Naive thymus-derived CD8-positive, alpha-beta T cell (primary cell): ENCODE measurements at regions not wholly inside any gene's neighbourhood (a gene's known extent, or its start where the extent isn't known, plus 50 kb on each side); places are given as distances from the start of the nearest gene placed in this dataset.
"Not testable (repeated sequence)": the region's sequence is repeated elsewhere in the genome, so short reads cannot be mapped to it uniquely, and the experiment has no call there.

Source experiments
- ATAC-seq, 2 donors: fragments of 150-1000 bp; cut with Tn5 transposase in 1 of 2; sonication (Bioruptor Pico), chemical (Tn5 transposase) in 1 of 2; 1 replicate in 1 of 2; 2 replicates in 1 of 2; pipeline ENCODE4 v1.10.0; 2021; ENCODE audit warnings: mild to moderate bottlenecking in 2 of 2, moderate library complexity in 2 of 2
- POLR2A ChIA-PET: fragments of 350-600 bp; sonication (Branson Sonifier 250); formaldehyde crosslinking; loops from one replicate; lab custom pipeline; 2021; ENCODE audit warnings: antibody characterized with exemption; lab: Charles Lee
- DNase-seq, 10 donors: peaks; one replicate each; pipeline versions ENCODE4 v3.0.0 to v3.0.0-alpha.2; 2020 to 2022
- H3K27ac Mint-ChIP-seq, 10 donors: one replicate each; pipeline ENCODE4 v1.8.0; 2020 to 2022; ENCODE audit warnings: mild to moderate bottlenecking in 10 of 10, mixed read lengths in 10 of 10, moderate library complexity in 4 of 10, inconsistent platforms in 1 of 10
- H3K27me3 Mint-ChIP-seq, 5 donors: one replicate each; pipeline ENCODE4 v1.8.0; 2021 to 2022; ENCODE audit warnings: mixed read lengths in 5 of 5
- H3K36me3 Mint-ChIP-seq, 3 donors: one replicate each; pipeline ENCODE4 v1.8.0; 2020 to 2022; ENCODE audit warnings: mixed read lengths in 3 of 3, mild to moderate bottlenecking in 2 of 3, inconsistent platforms in 1 of 3
- H3K4me1 Mint-ChIP-seq, 4 donors: one replicate each; pipeline ENCODE4 v1.8.0; 2021 to 2022; ENCODE audit warnings: mixed read lengths in 4 of 4
- H3K4me3 Mint-ChIP-seq, 10 donors: one replicate each; pipeline ENCODE4 v1.8.0; 2020 to 2022; ENCODE audit warnings: mild to moderate bottlenecking in 10 of 10, mixed read lengths in 10 of 10, moderate library complexity in 6 of 10, inconsistent platforms in 1 of 10
- H3K9me3 Mint-ChIP-seq, 9 donors: one replicate each; pipeline ENCODE4 v1.8.0; 2020 to 2022; ENCODE audit warnings: mixed read lengths in 9 of 9, mild to moderate bottlenecking in 3 of 9, inconsistent platforms in 1 of 9, moderate library complexity in 1 of 9

GRCh38 chr14:28361486-28361885 lies 405.1 kb upstream of the FOXG1 start:
- no peaks in the 10 kb centered on the region for H3K4me1 Mint-ChIP-seq
- peaks cover 3 to 53% (median 21%) of the 10 kb centered on the region in 9 donors for H3K9me3 Mint-ChIP-seq
- no peak for DNase-seq
- H3K36me3 Mint-ChIP-seq, result peaks cover 0 to 7% (median 0%) of the 10 kb centered on the region in 3 donors
- no peak for ATAC-seq
- POLR2A ChIA-PET, result no interaction called here
- no peak overlapping the region for H3K4me3 Mint-ChIP-seq
- no peaks in the 10 kb centered on the region for H3K27me3 Mint-ChIP-seq
- H3K27ac Mint-ChIP-seq, result no peak overlapping the region

GRCh38 chr14:28365510-28365909 lies 401.1 kb upstream of the FOXG1 start:
- H3K4me3 Mint-ChIP-seq, result no peak overlapping the region
- H3K27ac Mint-ChIP-seq, result no peak overlapping the region
- ATAC-seq (no peak), DNase-seq (no peak)
- H3K9me3 Mint-ChIP-seq, result peaks cover 6 to 43% (median 18%) of the 10 kb centered on the region in 9 donors
- H3K36me3 Mint-ChIP-seq, result peaks cover 0 to 7% (median 0%) of the 10 kb centered on the region in 3 donors
- POLR2A ChIA-PET, result no interaction called here
- H3K27me3 Mint-ChIP-seq, result no peaks in the 10 kb centered on the region
- H3K4me1 Mint-ChIP-seq, result no peaks in the 10 kb centered on the region

- Mint-ChIP-seq H3K27me3 (no peaks in the 10 kb centered on the region), H3K36me3 (no peaks in the 10 kb centered on the region), H3K9me3 (peaks cover 0 to 17% (median 14%) of the 10 kb centered on the region in 9 donors), H3K27ac (no peak overlapping the region), H3K4me1 (no peaks in the 10 kb centered on the region), H3K4me3 (no peak overlapping the region)
- ATAC-seq (no peak), DNase-seq (no peak)
- POLR2A ChIA-PET, result no interaction called here
These were observed 392.9 kb upstream of the FOXG1 start for GRCh38 chr14:28373721-28374120.

GRCh38 chr14:28375295-28375694 lies 391.3 kb upstream of the FOXG1 start:
- H3K27ac Mint-ChIP-seq, result no peak overlapping the region
- no peak for DNase-seq
- POLR2A ChIA-PET, result no interaction called here
- no peak overlapping the region for H3K4me3 Mint-ChIP-seq
- H3K4me1 Mint-ChIP-seq, result no peaks in the 10 kb centered on the region
- ATAC-seq, result no peak
- peaks cover 0 to 21% (median 12%) of the 10 kb centered on the region in 9 donors for H3K9me3 Mint-ChIP-seq
- H3K27me3 Mint-ChIP-seq, result no peaks in the 10 kb centered on the region
- H3K36me3 Mint-ChIP-seq, result no peaks in the 10 kb centered on the region

- H3K27me3 Mint-ChIP-seq, result no peaks in the 10 kb centered on the region
- H3K9me3 Mint-ChIP-seq, result peaks cover 0 to 46% (median 9%) of the 10 kb centered on the region in 9 donors
These were observed 384.9 kb upstream of the FOXG1 start for GRCh38 chr14:28381656-28382055.

GRCh38 chr14:28382444-28383190 lies 384.0 kb upstream of the FOXG1 start:
- Mint-ChIP-seq H3K4me1 (no peaks in the 10 kb centered on the region), H3K9me3 (peaks cover 0 to 55% (median 9%) of the 10 kb centered on the region in 9 donors), H3K27ac (no peak overlapping the region)

More at GRCh38 chr14:28381656-28382055, 384.9 kb upstream of the FOXG1 start:
- DNase-seq (no peak), ATAC-seq (no peak)
- H3K4me3 Mint-ChIP-seq, result no peak overlapping the region
- no peak overlapping the region for H3K27ac Mint-ChIP-seq
- H3K4me1 Mint-ChIP-seq, result no peaks in the 10 kb centered on the region
- no peaks in the 10 kb centered on the region for H3K36me3 Mint-ChIP-seq
- POLR2A ChIA-PET, result no interaction called here

GRCh38 chr14:28398506-28398905 lies 368.1 kb upstream of the FOXG1 start:
- H3K4me3 Mint-ChIP-seq, result no peak overlapping the region
- DNase-seq, result no peak
- no peaks in the 10 kb centered on the region for H3K4me1 Mint-ChIP-seq
- H3K27ac Mint-ChIP-seq, result no peak overlapping the region
- H3K36me3 Mint-ChIP-seq, result no peaks in the 10 kb centered on the region
- peaks cover 0 to 35% (median 12%) of the 10 kb centered on the region in 9 donors for H3K9me3 Mint-ChIP-seq
- no peaks in the 10 kb centered on the region for H3K27me3 Mint-ChIP-seq
- ATAC-seq, result no peak
- POLR2A ChIA-PET, result no interaction called here

More at GRCh38 chr14:28382444-28383190, 384.0 kb upstream of the FOXG1 start:
- Mint-ChIP-seq H3K36me3 (no peaks in the 10 kb centered on the region), H3K27me3 (no peaks in the 10 kb centered on the region), H3K4me3 (no peak overlapping the region)
- DNase-seq, result no peak
- POLR2A ChIA-PET, result no interaction called here
- ATAC-seq, result no peak

GRCh38 chr14:28401705-28402104 lies 364.9 kb upstream of the FOXG1 start:
- DNase-seq, H3K4me1 Mint-ChIP-seq, H3K4me3 Mint-ChIP-seq, H3K27me3 Mint-ChIP-seq, ATAC-seq, H3K27ac Mint-ChIP-seq, POLR2A ChIA-PET, H3K36me3 Mint-ChIP-seq: not testable (repeated sequence)
- H3K9me3 Mint-ChIP-seq, result peaks cover 0 to 19% (median 11%) of the 10 kb centered on the region in 9 donors

GRCh38 chr14:28406196-28406595 lies 360.4 kb upstream of the FOXG1 start:
- POLR2A ChIA-PET, result no interaction called here
- H3K27me3 Mint-ChIP-seq, result no peaks in the 10 kb centered on the region
- H3K9me3 Mint-ChIP-seq, result peaks cover 0 to 34% (median 14%) of the 10 kb centered on the region in 9 donors
- DNase-seq (no peak), ATAC-seq (no peak)
- H3K4me1 Mint-ChIP-seq, result no peaks in the 10 kb centered on the region
- H3K4me3 Mint-ChIP-seq, result no peak overlapping the region
- no peak overlapping the region for H3K27ac Mint-ChIP-seq
- peaks cover 0 to 18% (median 0%) of the 10 kb centered on the region in 3 donors for H3K36me3 Mint-ChIP-seq

- ATAC-seq (no peak), DNase-seq (no peak)
- Mint-ChIP-seq H3K4me3 (no peak overlapping the region), H3K27ac (no peak overlapping the region), H3K9me3 (peaks cover 0 to 38% (median 15%) of the 10 kb centered on the region in 9 donors), H3K4me1 (no peaks in the 10 kb centered on the region), H3K27me3 (no peaks in the 10 kb centered on the region), H3K36me3 (peaks cover 0 to 18% (median 0%) of the 10 kb centered on the region in 3 donors)
- POLR2A ChIA-PET, result no interaction called here
These were observed 359.4 kb upstream of the FOXG1 start for GRCh38 chr14:28407031-28407825.

GRCh38 chr14:28407996-28408395 lies 358.6 kb upstream of the FOXG1 start:
- no peak for ATAC-seq
- Mint-ChIP-seq H3K27me3 (no peaks in the 10 kb centered on the region), H3K4me3 (no peak overlapping the region), H3K9me3 (peaks cover 0 to 39% (median 16%) of the 10 kb centered on the region in 9 donors), H3K4me1 (no peaks in the 10 kb centered on the region), H3K27ac (no peak overlapping the region), H3K36me3 (peaks cover 0 to 18% (median 0%) of the 10 kb centered on the region in 3 donors)
- DNase-seq, result no peak
- POLR2A ChIA-PET, result no interaction called here

- Mint-ChIP-seq H3K27me3 (no peaks in the 10 kb centered on the region), H3K4me3 (no peak overlapping the region), H3K27ac (no peak overlapping the region), H3K4me1 (no peaks in the 10 kb centered on the region), H3K36me3 (peaks cover 0 to 18% (median 0%) of the 10 kb centered on the region in 3 donors), H3K9me3 (peaks cover 0 to 46% (median 19%) of the 10 kb centered on the region in 9 donors)
- no peak for DNase-seq
- no peak for ATAC-seq
- POLR2A ChIA-PET, result no interaction called here
These were observed 354.5 kb upstream of the FOXG1 start for GRCh38 chr14:28412077-28412476.

GRCh38 chr14:28426960-28427359 lies 339.6 kb upstream of the FOXG1 start:
- Mint-ChIP-seq H3K4me1 (no peaks in the 10 kb centered on the region), H3K27ac (no peak overlapping the region), H3K27me3 (no peaks in the 10 kb centered on the region), H3K9me3 (peaks cover 3 to 30% (median 15%) of the 10 kb centered on the region in 9 donors), H3K4me3 (no peak overlapping the region), H3K36me3 (no peaks in the 10 kb centered on the region)
- POLR2A ChIA-PET, result no interaction called here
- no peak for DNase-seq
- ATAC-seq, result no peak
